ENCODE measurements at regions not wholly inside any gene's neighbourhood (a gene's known extent, or its start where the extent isn't known, plus 50 kb on each side); places are given as distances from the start of the nearest gene placed in this dataset.
A peak's percentile ranks its signal among the peaks of the same experiment; 100 is the strongest.

DNA sequence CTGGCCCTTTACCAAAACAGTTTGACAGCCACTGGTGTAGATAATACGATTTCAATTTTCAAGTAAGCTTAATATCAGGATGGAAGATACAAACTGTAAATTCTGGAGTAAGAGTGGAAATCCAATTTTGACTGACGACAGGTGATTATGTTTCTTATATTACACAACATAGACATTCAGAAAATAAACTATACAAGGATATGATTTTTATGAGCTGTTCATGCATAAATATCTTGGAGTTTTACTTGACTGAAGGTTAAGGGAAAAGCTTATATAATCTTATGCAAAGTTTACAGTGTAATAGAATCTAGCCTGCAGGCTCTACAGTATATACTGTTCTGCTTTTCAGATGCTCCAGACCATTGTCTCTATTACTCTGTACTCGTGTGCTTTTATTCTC, 1672.3 kb downstream of the ARAP2 start:
- Mint-ChIP-seq H3K27ac (no peak overlapping the region), H3K9me3 (no peaks in the 10 kb centered on the region), H3K27me3 (ENCODE audit: low read depth) (no peaks in the 10 kb centered on the region), H3K36me3 (ENCODE audit: low read depth) (no peaks in the 10 kb centered on the region), H3K4me3 (no peak overlapping the region), H3K4me1 (no peaks in the 10 kb centered on the region)
- TF ChIP-seq, protein P1, sequence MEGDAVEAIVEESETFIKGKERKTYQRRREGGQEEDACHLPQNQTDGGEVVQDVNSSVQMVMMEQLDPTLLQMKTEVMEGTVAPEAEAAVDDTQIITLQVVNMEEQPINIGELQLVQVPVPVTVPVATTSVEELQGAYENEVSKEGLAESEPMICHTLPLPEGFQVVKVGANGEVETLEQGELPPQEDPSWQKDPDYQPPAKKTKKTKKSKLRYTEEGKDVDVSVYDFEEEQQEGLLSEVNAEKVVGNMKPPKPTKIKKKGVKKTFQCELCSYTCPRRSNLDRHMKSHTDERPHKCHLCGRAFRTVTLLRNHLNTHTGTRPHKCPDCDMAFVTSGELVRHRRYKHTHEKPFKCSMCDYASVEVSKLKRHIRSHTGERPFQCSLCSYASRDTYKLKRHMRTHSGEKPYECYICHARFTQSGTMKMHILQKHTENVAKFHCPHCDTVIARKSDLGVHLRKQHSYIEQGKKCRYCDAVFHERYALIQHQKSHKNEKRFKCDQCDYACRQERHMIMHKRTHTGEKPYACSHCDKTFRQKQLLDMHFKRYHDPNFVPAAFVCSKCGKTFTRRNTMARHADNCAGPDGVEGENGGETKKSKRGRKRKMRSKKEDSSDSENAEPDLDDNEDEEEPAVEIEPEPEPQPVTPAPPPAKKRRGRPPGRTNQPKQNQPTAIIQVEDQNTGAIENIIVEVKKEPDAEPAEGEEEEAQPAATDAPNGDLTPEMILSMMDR (IDR thresholded peaks at IDR 0.05; ENCODE audit: unreplicated experiment in 3 of 3), result no peak

GRCh38 chr4:34615315-34615714, 1629.0 kb downstream of the ARAP2 start:
- Mint-ChIP-seq H3K9me3 (no peaks in the 10 kb centered on the region), H3K27ac (no peak overlapping the region), H3K36me3 (ENCODE audit: low read depth) (no peaks in the 10 kb centered on the region), H3K4me3 (no peak overlapping the region), H3K4me1 (no peaks in the 10 kb centered on the region), H3K27me3 (ENCODE audit: low read depth) (no peaks in the 10 kb centered on the region)
- TF ChIP-seq, protein P1 (IDR thresholded peaks at IDR 0.05; ENCODE audit: unreplicated experiment in 3 of 3), result no peak

DNA sequence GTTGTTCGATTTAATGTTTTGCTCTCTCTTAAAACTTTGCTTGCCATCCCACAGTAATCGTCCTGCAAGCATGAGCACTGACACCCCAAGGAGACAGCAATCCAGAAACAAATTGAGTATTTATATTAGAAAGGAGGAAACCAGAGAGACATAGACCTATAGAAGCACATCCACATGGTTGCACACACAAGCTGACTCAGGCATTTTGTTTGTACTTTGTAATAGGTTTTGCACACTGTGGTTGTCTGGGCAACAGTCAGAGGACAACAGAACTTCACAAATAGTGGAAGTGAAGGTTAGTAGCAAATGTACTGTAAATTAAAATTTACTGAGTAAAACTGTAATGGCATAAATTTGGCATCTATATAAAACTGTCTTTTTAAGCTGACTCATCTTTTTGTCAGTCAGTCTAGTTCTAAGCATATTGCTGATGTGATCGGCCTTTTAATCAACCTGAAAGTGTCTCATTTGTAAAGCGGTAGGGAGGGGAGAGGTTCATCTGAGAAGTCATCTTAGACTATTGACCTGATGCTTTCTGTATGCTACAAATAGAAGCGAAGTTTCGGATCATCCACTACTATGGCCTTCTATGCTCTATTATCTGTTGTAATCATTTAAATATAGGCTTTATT, 1624.7 kb downstream of the ARAP2 start:
- Mint-ChIP-seq H3K9me3 (no peaks in the 10 kb centered on the region), H3K4me3 (peak overlapping the region in 2 of 3 experiments; percentile 50 to 62), H3K27me3 (ENCODE audit: low read depth) (no peaks in the 10 kb centered on the region), H3K27ac (peak overlapping the region; percentile 54 to 95 (median 94)), H3K36me3 (ENCODE audit: low read depth) (no peaks in the 10 kb centered on the region), H3K4me1 (no peaks in the 10 kb centered on the region)
- TF ChIP-seq, protein P1 (IDR thresholded peaks at IDR 0.05; ENCODE audit: unreplicated experiment in 3 of 3), result no peak

- no peaks in the 10 kb centered on the region for H3K4me1 Mint-ChIP-seq
- H3K36me3 Mint-ChIP-seq (ENCODE audit: low read depth), result peaks cover 9% of the 10 kb centered on the region
- TF ChIP-seq, protein P1 (IDR thresholded peaks at IDR 0.05; ENCODE audit: unreplicated experiment in 3 of 3), result no peak
- H3K9me3 Mint-ChIP-seq, result peaks cover 30% of the 10 kb centered on the region
- H3K4me3 Mint-ChIP-seq, result no peak overlapping the region
- H3K27ac Mint-ChIP-seq, result no peak overlapping the region
- H3K27me3 Mint-ChIP-seq (ENCODE audit: low read depth), result no peaks in the 10 kb centered on the region
These were observed 1615.8 kb downstream of the ARAP2 start for GRCh38 chr4:34628471-34628870.

GRCh38 chr4:34629451-34629850, 1614.9 kb downstream of the ARAP2 start:
- Mint-ChIP-seq H3K36me3 (ENCODE audit: low read depth) (peaks cover 9% of the 10 kb centered on the region), H3K9me3 (peaks cover 30% of the 10 kb centered on the region), H3K4me3 (no peak overlapping the region), H3K27ac (no peak overlapping the region), H3K27me3 (ENCODE audit: low read depth) (no peaks in the 10 kb centered on the region), H3K4me1 (no peaks in the 10 kb centered on the region)
- TF ChIP-seq, protein P1 (IDR thresholded peaks at IDR 0.05; ENCODE audit: unreplicated experiment in 3 of 3), result no peak

GRCh38 chr4:34633241-34633640, 1611.1 kb downstream of the ARAP2 start:
- Mint-ChIP-seq H3K4me1 (no peaks in the 10 kb centered on the region), H3K27ac (no peak overlapping the region), H3K27me3 (ENCODE audit: low read depth) (no peaks in the 10 kb centered on the region), H3K9me3 (peaks cover 20% of the 10 kb centered on the region), H3K36me3 (ENCODE audit: low read depth) (peaks cover 4% of the 10 kb centered on the region), H3K4me3 (no peak overlapping the region)
- TF ChIP-seq, protein P1 (IDR thresholded peaks at IDR 0.05; ENCODE audit: unreplicated experiment in 3 of 3), result no peak

All from nephron (organoid).